OCI-LY3 (cell line): ENCODE measurements at regions not wholly inside any gene's neighbourhood (a gene's known extent, or its start where the extent isn't known, plus 50 kb on each side); places are given as distances from the start of the nearest gene placed in this dataset.

Experiments
- EZH2phosphoT487 ChIP-seq: fragments of 200-600 bp; shearing (Covaris generic); IDR thresholded peaks from 2 replicates; pipeline ENCODE4 v1.6.1; 2018; ENCODE audit warnings: antibody characterized with exemption, mixed run types, low read depth
- TF ChIP-seq, protein P1 (sequence below): fragments of 200-600, 300-600 bp; sonication (generic); IDR thresholded peaks from 2 replicates; pipeline ENCODE4 v1.5.1; 2014; ENCODE audit warnings: antibody characterized with exemption, low read length, low read depth

- TF ChIP-seq, protein P1, sequence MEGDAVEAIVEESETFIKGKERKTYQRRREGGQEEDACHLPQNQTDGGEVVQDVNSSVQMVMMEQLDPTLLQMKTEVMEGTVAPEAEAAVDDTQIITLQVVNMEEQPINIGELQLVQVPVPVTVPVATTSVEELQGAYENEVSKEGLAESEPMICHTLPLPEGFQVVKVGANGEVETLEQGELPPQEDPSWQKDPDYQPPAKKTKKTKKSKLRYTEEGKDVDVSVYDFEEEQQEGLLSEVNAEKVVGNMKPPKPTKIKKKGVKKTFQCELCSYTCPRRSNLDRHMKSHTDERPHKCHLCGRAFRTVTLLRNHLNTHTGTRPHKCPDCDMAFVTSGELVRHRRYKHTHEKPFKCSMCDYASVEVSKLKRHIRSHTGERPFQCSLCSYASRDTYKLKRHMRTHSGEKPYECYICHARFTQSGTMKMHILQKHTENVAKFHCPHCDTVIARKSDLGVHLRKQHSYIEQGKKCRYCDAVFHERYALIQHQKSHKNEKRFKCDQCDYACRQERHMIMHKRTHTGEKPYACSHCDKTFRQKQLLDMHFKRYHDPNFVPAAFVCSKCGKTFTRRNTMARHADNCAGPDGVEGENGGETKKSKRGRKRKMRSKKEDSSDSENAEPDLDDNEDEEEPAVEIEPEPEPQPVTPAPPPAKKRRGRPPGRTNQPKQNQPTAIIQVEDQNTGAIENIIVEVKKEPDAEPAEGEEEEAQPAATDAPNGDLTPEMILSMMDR, result no peak
- TF ChIP-seq EZH2phosphoT487, result no peak
These were observed 502.7 kb downstream of the FGF9 start for GRCh38 chr13:22173610-22174009.
